Activated T-helper 2 cell treated with anti-CD3 and anti-CD28 coated beads, Interferon-gamma antibody, Interleukin-2, Interleukin-4, amounts not matched to agents 10 μg/mL and 5 μg/mL and 100 μg/mL, durations not matched to agents 14 hours and 24 hours and 36 hours (primary cell): ENCODE measurements at regions not wholly inside any gene's neighbourhood (a gene's known extent, or its start where the extent isn't known, plus 50 kb on each side); places are given as distances from the start of the nearest gene placed in this dataset.

Source experiments
- DNase-seq: peaks from one replicate; pipeline ENCODE4 v3.0.0; 2021; ENCODE audit warnings: low spot score
- H3K27ac Mint-ChIP-seq: one replicate; pipeline ENCODE4 v1.8.0; 2021; ENCODE audit warnings: mixed read lengths
- H3K27me3 Mint-ChIP-seq: one replicate; pipeline ENCODE4 v1.8.0; 2021; ENCODE audit warnings: low read depth, mixed read lengths
- H3K36me3 Mint-ChIP-seq: one replicate; pipeline ENCODE4 v1.8.0; 2021; ENCODE audit warnings: low read depth, mixed read lengths
- H3K4me1 Mint-ChIP-seq: one replicate; pipeline ENCODE4 v1.8.0; 2021; ENCODE audit warnings: low read depth, mixed read lengths
- H3K4me3 Mint-ChIP-seq: one replicate; pipeline ENCODE4 v1.8.0; 2021; ENCODE audit warnings: low read depth, mild to moderate bottlenecking, moderate library complexity, mixed read lengths
- H3K9me3 Mint-ChIP-seq: one replicate; pipeline ENCODE4 v1.8.0; 2021; ENCODE audit warnings: mixed read lengths
- intact Hi-C: fragments of 100-400 bp; cut with micrococcal nuclease; formaldehyde crosslinking; loops from one replicate; pipeline ENCODE4 v1.15.1; 2023

DNA sequence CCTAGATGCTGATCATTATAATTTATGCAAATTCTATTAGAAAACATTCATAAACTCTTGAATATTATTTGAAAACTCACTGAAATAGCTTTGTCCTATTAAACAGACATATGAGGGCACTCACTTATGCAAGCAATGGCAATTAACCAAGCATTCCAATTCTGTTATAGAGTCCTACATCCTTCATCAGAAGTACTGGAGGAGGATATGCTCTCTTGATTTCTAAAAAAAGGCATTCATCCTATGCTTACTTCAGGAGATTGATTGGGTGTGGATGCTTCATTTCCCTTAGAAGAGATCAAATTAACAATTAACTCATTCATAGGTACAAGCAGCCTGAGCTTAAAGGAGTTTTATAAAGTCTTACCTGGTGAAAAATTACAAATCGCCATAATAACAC is 1317.2 kb downstream of the PCDH7 start:
- Mint-ChIP-seq H3K4me1 (no peaks in the 10 kb centered on the region), H3K36me3 (no peaks in the 10 kb centered on the region), H3K27me3 (no peaks in the 10 kb centered on the region), H3K9me3 (peaks cover 30% of the 10 kb centered on the region), H3K27ac (no peak overlapping the region), H3K4me3 (no peak overlapping the region)
- intact Hi-C loops: no loop called here
- no peak for DNase-seq

DNA sequence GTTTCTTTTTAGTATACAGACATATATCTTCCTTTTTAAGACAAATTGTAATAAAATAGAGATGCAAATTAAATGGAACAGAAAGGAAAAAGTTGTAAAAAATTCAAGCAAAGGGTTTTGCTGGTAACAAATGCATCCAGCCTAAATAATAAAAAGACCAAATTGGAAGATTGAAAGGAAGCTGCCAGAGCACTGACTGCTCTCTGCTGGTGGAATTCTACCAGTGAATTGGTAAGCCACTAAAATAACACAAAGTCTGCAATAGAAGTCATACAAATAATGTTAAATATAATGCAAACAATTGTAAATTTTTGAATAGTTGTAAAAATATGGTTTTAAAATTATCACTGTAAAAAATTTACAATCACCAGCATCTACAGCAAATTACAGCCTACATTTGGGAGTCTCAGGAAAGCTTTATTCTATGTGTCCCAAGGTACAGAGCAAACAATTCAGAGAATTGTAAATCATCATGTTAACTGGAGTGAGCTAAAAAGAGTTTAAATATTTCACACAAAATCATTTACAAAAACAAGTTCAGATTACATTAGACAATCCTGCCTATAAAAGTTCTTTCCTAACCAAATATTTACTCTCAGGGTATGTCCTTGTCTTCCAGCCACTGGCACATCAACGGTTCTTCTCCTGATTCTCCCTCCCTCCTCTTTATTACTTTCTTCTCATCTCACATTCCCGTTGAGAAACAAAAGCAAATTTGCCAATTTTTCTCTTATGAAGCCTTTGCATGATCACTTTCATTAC is 1322.5 kb downstream of the PCDH7 start:
- intact Hi-C loops: no loop called here
- H3K27ac Mint-ChIP-seq: no peak overlapping the region
- DNase-seq: no peak
- no peaks in the 10 kb centered on the region for H3K36me3 Mint-ChIP-seq
- no peaks in the 10 kb centered on the region for H3K27me3 Mint-ChIP-seq
- H3K4me1 Mint-ChIP-seq: no peaks in the 10 kb centered on the region
- H3K9me3 Mint-ChIP-seq: peaks cover 37% of the 10 kb centered on the region
- no peak overlapping the region for H3K4me3 Mint-ChIP-seq

DNA sequence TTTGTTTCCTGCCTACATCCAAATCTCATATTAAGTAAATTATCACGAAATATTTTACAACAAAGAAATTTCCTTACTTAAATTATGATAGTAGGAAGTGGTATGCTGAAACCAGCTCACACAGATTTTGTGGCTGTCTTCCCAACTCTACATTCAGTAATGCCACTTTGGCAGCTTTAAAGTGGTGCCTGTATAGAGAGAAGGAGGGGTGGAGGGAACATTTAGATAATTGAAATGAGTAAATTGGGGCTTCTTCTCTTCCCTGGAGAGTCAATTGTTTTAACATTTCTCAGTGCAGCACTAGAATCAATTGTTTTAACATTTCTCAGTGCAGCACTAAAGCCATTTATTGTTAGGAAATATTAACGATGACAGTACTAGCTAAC is 1323.1 kb downstream of the PCDH7 start:
- no peaks in the 10 kb centered on the region for H3K36me3 Mint-ChIP-seq
- intact Hi-C loops: no loop called here
- no peaks in the 10 kb centered on the region for H3K4me1 Mint-ChIP-seq
- no peaks in the 10 kb centered on the region for H3K27me3 Mint-ChIP-seq
- H3K4me3 Mint-ChIP-seq: no peak overlapping the region
- no peak overlapping the region for H3K27ac Mint-ChIP-seq
- peaks cover 37% of the 10 kb centered on the region for H3K9me3 Mint-ChIP-seq
- no peak for DNase-seq

DNA sequence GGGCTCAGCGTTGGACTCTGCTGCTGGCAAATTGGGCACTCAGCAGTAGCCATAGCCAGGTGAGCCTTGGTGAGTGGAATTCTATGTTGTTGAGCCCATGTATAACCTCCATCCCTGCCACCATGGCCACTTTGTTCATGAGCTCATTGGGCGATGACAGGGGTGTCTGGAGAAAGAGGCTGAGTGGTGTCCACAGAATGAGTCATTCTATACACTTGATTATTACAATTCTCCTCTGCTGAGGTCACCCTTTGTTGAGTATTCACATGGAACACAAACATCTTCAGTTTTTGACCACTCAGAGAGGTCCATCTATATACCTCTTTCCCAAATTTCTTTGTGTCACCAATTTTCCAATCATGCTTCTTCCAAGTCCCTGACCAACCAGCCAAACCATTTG is 1341.7 kb downstream of the PCDH7 start:
- H3K9me3 Mint-ChIP-seq: peaks cover 28% of the 10 kb centered on the region
- H3K36me3 Mint-ChIP-seq: no peaks in the 10 kb centered on the region

DNA sequence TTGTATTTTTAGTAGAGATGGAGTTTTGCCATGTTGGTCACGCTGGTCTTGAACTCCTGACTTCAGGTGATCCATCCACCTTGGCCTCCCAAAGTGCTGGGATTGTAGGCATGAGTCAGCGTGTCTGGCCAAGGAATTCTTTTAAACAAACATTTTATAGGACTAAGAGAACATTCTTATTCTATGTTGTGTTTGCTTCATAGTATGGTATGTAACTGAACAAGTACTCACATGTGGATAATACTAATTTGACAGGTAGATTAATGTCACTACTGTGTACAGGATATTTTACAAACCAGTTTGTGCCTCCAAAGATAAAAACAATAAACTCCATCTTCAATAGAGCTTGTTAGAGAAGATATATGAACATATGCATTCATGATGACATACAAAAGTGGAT is 1353.4 kb downstream of the PCDH7 start:
- Mint-ChIP-seq H3K4me1 (no peaks in the 10 kb centered on the region), H3K4me3 (no peak overlapping the region), H3K36me3 (no peaks in the 10 kb centered on the region), H3K9me3 (peaks cover 29% of the 10 kb centered on the region), H3K27ac (no peak overlapping the region), H3K27me3 (no peaks in the 10 kb centered on the region)
- DNase-seq: no peak
- intact Hi-C loops: no loop called here

More for the DNA sequence above, 1341.7 kb downstream of the PCDH7 start:
- no peak overlapping the region for H3K4me3 Mint-ChIP-seq
- DNase-seq: no peak
- H3K27me3 Mint-ChIP-seq: no peaks in the 10 kb centered on the region
- no peaks in the 10 kb centered on the region for H3K4me1 Mint-ChIP-seq
- intact Hi-C loops: no loop called here
- H3K27ac Mint-ChIP-seq: no peak overlapping the region

DNA sequence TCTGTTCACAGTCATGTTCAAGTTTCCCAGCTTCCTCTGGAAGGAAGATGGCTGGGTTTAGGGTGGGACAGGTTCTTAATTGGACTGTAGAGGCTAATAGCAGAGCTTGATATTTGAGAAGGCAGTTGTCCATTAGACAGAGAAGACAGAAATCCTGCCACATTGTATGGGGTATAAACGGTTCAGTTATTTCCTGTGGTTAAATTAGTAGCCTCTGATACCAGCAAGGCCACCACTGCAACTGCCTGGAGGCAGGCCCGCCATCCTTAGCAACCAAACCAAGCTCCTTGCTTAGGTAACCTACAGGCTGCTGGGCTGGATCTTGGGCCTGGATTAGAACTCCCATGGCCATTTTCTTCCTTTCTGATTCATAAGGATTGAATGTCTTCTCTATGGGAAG is 1367.0 kb downstream of the PCDH7 start:
- no peaks in the 10 kb centered on the region for H3K4me1 Mint-ChIP-seq

DNA sequence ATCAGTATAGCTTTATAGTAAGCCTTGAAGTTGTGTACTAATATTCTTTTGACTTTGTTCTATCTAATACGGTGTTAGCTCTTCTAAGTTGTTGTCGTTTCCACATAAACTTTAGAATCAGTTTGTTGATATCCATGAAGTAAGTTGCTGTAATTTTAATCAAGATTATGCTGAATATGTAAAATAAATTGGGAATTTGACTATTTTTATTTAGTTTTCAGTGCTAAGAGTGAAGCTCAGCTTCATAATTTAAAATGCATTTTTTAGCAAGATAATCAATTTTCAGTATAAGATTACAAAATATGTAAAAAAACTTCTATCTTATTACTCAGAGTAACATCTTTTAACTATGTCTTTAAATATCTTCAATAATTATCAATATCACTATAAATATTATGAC is 1374.8 kb downstream of the PCDH7 start:
- Mint-ChIP-seq H3K9me3 (peaks cover 7% of the 10 kb centered on the region), H3K4me3 (no peak overlapping the region), H3K4me1 (no peaks in the 10 kb centered on the region), H3K36me3 (no peaks in the 10 kb centered on the region), H3K27me3 (no peaks in the 10 kb centered on the region), H3K27ac (no peak overlapping the region)
- intact Hi-C loops: no loop called here
- DNase-seq: no peak

More for the DNA sequence above, 1367.0 kb downstream of the PCDH7 start:
- peaks cover 26% of the 10 kb centered on the region for H3K9me3 Mint-ChIP-seq
- DNase-seq: no peak
- H3K27ac Mint-ChIP-seq: no peak overlapping the region
- no peaks in the 10 kb centered on the region for H3K36me3 Mint-ChIP-seq
- H3K27me3 Mint-ChIP-seq: no peaks in the 10 kb centered on the region
- intact Hi-C loops: no loop called here
- H3K4me3 Mint-ChIP-seq: no peak overlapping the region

DNA sequence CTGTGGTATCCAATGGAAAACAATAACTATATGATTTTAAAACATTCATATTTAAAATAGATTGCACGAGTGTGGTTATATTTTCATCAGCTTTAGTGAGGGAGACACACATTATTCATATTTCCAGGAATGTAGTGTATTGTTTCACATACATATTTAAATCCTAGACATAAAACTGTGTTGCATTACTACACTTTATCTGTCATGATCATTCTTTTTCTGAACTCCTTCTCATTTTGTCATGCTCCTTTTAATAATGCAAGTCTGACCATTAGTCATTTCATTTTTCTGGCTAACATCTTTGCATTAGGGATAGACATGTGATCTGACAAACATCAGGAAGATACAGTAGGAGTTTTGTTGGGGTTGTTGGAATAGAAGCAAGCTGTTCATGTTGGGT is 1382.7 kb downstream of the PCDH7 start:
- Mint-ChIP-seq H3K27me3 (no peaks in the 10 kb centered on the region), H3K27ac (no peak overlapping the region)

DNA sequence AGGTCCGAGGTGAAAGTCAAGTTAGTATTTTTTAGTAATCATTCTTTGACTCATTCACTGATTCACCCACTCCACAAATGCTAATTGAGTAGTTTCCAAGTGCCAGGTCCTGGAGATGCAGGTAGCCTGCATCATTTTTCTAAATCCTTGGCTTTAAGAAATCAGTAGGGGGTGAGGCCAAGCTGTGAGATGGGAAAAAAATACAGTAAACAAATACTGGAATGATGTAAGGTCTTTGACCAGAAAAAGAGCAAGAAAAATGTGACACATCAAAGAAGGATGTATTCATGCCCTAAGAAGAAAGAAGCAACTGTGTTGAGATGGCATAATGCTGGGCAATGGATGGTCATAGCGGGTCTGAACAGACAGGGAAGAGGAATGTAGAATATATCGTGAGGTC is 1386.6 kb downstream of the PCDH7 start:
- no peak for DNase-seq
- no peak overlapping the region for H3K4me3 Mint-ChIP-seq
- H3K27me3 Mint-ChIP-seq: no peaks in the 10 kb centered on the region
- H3K4me1 Mint-ChIP-seq: no peaks in the 10 kb centered on the region
- H3K36me3 Mint-ChIP-seq: no peaks in the 10 kb centered on the region
- H3K9me3 Mint-ChIP-seq: peaks cover 34% of the 10 kb centered on the region
- intact Hi-C loops: no loop called here
- no peak overlapping the region for H3K27ac Mint-ChIP-seq

More for the DNA sequence above, 1382.7 kb downstream of the PCDH7 start:
- Mint-ChIP-seq H3K9me3 (peaks cover 22% of the 10 kb centered on the region), H3K4me3 (no peak overlapping the region), H3K36me3 (no peaks in the 10 kb centered on the region), H3K4me1 (no peaks in the 10 kb centered on the region)
- intact Hi-C loops: no loop called here
- DNase-seq: no peak

DNA sequence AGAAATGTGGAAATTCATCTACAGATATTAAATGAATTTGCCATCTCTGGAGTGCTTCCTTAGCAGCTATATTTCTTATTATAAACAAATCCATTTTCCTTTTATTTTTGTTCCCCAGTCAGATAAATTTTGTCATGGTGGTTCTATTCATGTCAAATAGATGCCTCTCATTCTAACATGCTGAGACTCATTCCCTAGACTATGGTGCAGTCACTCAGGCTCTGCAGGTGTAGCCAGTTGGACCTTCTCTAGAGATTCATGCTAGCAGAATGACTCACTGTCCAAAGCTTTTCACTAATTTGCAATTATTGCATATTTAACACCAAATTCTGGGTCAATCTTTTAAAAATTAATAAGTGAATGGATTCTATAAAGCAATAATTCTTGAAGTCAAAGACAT is 1392.7 kb downstream of the PCDH7 start:
- Mint-ChIP-seq H3K9me3 (peaks cover 16% of the 10 kb centered on the region), H3K27me3 (no peaks in the 10 kb centered on the region), H3K4me3 (no peak overlapping the region), H3K4me1 (no peaks in the 10 kb centered on the region), H3K36me3 (no peaks in the 10 kb centered on the region), H3K27ac (no peak overlapping the region)
- DNase-seq: no peak
- intact Hi-C loops: no loop called here

DNA sequence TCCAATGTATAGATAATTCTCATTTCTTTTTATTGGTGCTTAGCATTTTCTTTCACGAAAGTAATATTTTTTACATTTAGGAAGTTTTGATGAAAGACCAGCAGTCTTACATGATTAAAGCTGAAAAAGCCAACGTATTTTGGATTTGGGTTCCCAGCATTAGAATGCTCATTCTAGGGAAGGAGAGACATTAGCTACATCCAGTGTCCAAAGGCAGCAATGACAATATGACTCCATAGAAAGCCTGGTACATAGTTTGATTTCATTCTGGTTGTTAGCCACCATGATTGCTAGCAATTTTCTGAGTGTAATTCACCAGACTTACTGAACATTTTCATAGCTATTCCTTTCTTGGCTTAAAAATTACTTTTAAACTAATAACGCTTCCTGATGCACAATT is 1397.5 kb downstream of the PCDH7 start:
- intact Hi-C loops: no loop called here
- H3K9me3 Mint-ChIP-seq: peaks cover 10% of the 10 kb centered on the region
- H3K4me3 Mint-ChIP-seq: no peak overlapping the region
- no peaks in the 10 kb centered on the region for H3K4me1 Mint-ChIP-seq
- no peak for DNase-seq
- no peak overlapping the region for H3K27ac Mint-ChIP-seq
- no peaks in the 10 kb centered on the region for H3K27me3 Mint-ChIP-seq
- no peaks in the 10 kb centered on the region for H3K36me3 Mint-ChIP-seq

DNA sequence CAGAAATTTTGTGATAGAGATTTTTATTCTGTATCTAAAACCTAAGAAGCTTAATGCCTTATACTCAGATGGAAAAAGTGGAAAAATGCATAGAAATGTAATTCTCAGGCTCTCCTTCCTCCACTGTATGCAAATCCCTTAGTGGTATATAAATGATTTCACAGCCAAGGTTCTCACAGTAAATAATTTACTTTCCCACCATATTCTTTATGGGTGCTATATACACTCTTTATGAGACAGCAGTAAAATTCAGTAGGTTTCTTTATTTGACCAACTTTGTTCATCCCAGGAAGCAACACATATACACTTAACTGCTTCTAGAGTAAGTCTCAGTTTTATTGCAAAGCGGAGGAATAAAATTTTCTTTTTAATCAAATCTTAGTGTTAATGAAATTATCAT is 1399.7 kb downstream of the PCDH7 start:
- Mint-ChIP-seq H3K36me3 (no peaks in the 10 kb centered on the region), H3K4me1 (no peaks in the 10 kb centered on the region), H3K27me3 (no peaks in the 10 kb centered on the region), H3K9me3 (peaks cover 25% of the 10 kb centered on the region), H3K27ac (no peak overlapping the region), H3K4me3 (no peak overlapping the region)
- intact Hi-C loops: no loop called here
- no peak for DNase-seq

DNA sequence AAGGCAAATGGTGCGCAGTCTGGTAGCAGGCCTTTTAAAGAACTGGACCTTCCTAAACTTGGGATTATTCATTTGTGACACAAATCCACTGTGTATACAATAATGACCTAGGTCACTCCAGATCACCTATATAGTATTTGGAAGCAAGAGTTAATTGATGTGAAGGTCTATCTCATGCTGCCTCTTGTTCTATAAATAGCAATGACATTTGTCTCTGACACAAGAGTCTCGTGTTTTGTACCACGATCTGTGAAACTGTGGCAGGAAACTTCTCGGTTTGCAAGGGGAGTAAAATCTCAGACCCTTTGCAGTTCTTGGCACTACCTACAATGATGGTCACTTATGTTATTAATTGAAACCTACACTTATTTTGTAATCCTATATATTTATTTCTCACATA is 1408.4 kb downstream of the PCDH7 start:
- peaks cover 34% of the 10 kb centered on the region for H3K9me3 Mint-ChIP-seq
- H3K27me3 Mint-ChIP-seq: no peaks in the 10 kb centered on the region
- no peak for DNase-seq
- H3K27ac Mint-ChIP-seq: no peak overlapping the region
- no peak overlapping the region for H3K4me3 Mint-ChIP-seq
- intact Hi-C loops: no loop called here
- H3K36me3 Mint-ChIP-seq: no peaks in the 10 kb centered on the region
- no peaks in the 10 kb centered on the region for H3K4me1 Mint-ChIP-seq

DNA sequence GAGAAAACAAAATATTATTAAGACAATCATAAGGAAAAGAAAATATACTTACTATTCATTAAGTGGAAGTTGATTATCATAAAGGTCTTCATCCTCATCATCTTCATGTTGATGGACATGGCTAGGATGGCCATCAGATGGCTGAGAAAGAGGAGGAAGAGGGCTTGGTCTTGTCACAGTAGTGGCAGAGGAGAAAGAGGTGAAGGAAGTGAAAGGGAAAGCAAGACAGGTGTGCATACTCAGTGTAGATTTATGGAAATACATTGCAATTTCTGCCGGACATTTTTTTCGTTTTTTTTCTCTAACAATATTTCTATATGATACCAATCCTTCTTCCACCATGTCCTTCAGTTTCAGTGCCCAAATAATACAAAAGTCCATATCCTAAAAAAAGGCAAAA is 1409.8 kb downstream of the PCDH7 start:
- intact Hi-C loops: no loop called here
- DNase-seq: no peak
- H3K4me1 Mint-ChIP-seq: no peaks in the 10 kb centered on the region
- no peak overlapping the region for H3K27ac Mint-ChIP-seq
- no peaks in the 10 kb centered on the region for H3K36me3 Mint-ChIP-seq
- peaks cover 28% of the 10 kb centered on the region for H3K9me3 Mint-ChIP-seq
- H3K4me3 Mint-ChIP-seq: no peak overlapping the region
- no peaks in the 10 kb centered on the region for H3K27me3 Mint-ChIP-seq
